Left renal pelvis (tissue), 4 donors: ENCODE measurements at regions not wholly inside any gene's neighbourhood (a gene's known extent, or its start where the extent isn't known, plus 50 kb on each side); places are given as distances from the start of the nearest gene placed in this dataset.

Experiments used
- DNase-seq, 4 donors: peaks; one replicate each; pipeline ENCODE4 v3.0.0-alpha.2; 2013; ENCODE audit warnings: low read depth in 4 of 4, low spot score in 3 of 4

DNA sequence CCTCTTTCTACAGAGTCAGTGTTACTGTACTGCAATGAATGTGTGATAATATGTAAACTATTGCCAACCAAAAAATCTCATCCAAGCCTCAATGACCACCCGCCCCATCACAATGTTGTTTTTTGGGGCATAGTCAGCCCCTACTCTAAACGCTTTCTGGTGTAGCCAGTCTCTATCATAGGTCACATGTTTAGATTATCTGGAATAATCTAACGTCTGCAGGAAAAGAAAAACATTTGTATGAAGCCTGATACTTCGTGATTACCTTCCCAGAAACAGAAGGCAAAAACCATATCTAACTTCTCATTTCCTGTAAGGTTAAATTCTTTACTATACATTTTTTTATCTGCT lies 1331.8 kb upstream of the GBE1 start:
- no peak for DNase-seq

DNA sequence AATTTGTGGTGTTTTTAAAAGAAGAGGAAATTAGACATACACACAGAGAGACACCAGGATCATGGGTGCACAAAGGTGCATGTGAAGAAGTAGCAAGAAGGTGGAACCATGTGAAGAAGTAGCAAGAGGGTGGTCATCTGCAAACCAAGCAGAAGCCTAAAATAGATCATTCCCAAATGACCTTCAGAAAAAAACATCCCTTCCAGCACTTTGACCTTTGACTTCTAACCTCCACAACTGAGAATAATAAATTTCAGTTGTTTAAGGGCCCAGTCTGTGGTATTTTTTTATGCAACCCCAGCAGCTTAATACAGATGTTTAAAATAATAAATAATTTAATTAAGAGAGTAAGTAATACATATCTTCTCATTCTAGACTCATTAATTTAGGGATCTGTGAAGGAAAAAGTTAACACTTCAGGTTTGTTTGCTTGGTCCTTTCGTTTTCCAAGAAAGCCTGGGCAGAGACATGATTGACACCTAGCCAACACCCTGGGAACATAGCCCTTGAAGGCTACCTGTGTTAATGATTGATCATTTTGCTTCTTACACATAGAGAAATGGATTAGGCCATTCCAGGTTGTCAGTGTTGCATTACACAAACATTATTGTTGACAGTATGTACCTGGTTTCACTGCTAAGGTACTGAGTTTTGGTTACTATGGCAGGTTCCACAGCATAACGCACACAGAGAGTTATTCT lies 1331.2 kb upstream of the GBE1 start:
- DNase-seq, result no peak

DNA sequence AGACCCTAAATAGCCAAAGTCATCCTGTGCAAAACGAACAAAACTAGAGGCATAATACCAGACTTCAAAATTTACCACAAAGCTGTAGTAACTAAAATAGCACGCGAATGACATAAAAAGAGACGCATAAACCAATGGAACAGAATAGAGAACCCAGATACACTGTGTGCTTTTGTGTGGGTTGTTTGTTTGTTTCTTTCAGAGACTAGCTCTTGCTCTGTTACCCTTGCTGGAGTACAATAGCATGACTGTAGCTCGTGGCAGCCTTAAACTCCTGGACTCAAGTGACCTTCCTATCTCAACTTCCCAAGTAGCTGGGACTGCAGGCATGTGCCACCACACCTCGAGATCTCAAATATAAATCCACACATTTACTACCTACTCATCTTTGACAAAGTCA lies 1314.6 kb upstream of the GBE1 start:
- DNase-seq, result no peak

DNA sequence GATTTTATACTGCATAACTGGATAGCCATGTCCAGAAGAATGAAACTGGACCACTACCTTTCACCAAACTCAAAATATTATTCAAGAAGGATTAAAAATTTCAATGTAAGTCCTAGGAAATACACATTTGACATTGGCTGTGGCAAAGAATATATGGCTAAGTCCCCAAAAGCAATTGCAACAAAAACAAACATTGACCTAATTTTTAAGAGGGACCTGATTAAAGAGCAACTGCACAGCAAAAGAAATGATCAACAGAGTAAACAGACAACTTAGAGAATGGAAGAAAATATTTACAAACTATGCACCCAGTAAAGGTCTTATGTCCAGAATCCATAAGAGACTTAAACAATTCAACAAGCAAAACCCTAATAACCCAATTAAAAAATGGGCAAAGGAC lies 1313.0 kb upstream of the GBE1 start:
- DNase-seq, result no peak

DNA sequence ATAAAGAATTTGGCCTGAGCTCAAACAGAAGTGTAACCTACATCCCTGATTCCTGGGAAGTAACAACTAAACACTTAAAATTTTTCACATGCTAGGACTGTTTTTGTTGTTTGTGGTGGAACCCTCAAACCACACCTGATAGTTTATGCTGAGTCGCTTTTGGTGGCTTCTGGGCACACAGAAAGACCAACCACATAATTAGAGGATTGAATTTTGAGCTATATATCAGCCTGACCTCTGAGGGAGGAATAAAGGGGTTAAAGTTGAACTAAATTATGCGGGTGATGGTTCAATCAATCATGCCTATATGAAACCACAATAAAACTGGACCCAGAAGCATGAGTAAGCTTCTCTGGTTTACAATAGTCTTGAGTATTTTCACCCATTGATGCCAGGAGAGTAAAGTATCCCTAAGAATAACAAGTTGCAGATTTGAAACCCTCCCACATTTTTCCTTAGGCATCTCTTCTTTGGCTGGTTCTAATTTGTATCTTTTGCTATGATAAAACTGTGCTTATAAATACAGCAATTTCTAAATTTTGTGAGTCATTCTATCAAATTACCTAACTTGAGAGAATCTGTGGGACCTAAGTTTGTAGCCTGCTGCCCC lies 1304.5 kb upstream of the GBE1 start:
- DNase-seq, result no peak

DNA sequence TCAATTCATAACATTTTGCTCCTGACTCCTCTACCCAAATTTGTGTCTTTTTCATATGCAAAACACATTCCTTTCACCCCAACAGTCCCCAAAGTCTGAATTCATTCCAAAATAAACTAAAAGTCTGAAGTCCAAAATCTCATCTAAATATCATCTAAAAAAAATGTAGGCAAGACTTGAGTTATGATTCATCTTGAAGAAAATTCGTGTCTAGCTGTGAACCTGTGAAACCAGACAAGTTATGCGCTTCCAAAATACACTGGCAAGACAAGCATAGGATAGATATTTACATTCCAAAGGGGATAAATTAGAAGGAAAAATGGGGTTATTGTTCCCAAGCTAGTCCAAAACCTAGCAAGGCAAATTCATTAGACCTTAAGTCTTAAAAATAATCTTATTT lies 1302.0 kb upstream of the GBE1 start:
- no peak for DNase-seq

DNA sequence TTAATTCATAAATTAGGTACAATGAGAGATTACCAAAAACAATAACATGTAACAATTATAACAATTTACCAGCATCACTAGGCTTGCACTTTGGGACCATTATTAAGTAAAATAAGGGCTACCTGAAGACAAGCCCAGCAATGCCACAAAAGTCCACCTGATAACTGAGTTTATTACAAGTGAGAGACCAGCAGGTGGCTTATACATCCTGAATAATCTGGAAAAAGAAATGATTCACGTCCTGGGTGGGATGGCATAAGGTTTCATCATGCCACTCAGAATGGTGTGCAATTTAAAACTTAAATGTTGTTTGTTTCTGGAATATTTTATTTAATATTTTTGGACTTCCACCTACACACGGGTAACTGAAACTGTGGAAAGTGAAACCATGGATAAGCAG lies 1287.1 kb upstream of the GBE1 start:
- no peak for DNase-seq

DNA sequence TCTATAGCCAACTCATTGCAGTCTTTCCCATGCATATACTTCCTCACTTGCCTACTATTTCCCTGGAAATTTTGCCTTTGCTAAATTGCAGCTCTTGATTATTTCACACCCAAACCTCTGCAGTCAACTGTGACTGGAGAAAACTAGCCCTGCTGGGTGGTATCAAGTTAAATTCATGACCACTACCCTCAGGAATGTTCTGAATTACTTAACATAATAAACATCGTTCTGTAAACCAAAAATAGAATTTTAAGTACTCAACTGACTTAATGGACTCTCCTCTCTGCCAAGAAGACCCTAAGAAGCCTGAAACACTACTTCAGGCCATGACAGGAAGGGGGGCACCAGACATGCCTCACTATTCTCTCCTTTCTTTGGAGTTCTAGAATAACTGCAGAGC lies 1278.0 kb upstream of the GBE1 start:
- DNase-seq, result no peak

DNA sequence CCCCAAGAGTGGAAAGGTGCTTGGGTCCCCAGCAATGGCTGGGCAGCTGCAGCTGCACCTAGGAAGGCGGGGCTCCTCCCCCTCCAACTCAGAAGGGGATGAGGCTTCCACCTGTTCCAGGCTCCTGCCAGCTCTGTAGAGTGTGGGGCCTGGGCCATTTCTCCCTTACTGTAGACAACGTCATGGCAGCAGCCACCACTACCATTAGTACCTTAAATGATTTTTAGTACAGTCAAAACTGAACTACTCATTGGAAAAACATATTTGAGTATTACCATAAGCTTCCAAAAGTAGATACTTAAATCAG lies 1274.2 kb upstream of the GBE1 start:
- no peak for DNase-seq

DNA sequence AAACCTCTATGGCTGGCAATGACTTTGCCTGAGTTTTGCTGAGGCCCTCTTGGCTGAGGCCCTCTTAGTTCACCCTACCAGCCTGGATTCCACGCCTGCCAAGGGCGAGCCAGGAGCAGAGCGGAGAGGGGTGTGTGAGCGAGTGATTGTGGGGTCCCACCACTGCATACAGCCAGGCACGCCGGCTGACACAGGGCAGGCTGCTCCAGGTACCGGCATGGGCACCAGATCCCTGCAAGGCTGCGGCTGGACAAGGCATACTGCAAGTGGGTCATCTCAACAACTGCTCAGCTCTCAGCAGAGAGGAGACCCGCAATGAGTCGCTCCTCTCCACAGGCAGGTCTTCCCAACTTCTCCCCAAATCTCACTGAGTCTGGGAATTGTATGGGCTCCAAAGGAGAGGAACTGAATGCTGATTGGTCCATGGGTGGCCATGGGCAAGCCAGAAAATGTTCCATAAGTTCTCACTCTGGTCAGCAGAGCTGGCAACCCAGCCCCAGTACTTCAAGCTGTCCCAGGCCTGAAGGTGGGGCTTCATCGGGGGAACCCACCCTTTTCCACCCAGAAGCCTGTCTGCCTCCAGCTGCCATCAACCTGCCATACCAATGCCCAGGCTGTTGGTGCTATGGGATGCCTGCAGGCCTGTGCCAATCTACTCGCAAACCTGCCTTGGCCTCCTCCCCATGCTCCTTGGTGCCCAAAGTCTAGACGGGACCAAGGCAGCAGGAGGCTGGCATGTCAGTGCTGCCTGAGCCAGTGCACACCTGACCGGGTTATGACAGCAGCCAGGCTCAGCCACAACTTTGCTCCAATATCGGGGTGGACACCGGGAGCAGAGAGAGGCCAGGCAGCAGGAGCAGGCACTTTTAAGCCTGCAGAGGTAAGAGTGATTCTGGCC lies 1273.6 kb upstream of the GBE1 start:
- DNase-seq, result no peak

DNA sequence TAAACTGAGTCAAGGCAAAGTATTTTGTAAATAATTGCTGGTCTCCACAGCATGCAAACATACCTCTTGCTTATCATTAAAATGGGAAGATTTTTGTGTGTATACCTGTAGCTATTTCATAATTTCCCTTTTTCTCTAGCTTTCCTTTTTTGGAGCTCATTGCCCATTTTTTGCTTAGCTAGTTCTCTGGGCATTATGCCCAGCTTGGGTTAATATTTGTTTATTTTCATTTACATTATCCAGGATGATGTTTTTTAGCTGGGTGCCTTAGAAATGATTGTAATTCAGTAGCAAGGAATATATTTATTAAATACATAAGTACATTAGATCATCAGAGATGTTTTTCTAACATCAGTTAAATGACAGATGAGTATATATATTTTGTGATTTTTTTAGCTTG lies 1271.7 kb upstream of the GBE1 start:
- DNase-seq, result no peak

DNA sequence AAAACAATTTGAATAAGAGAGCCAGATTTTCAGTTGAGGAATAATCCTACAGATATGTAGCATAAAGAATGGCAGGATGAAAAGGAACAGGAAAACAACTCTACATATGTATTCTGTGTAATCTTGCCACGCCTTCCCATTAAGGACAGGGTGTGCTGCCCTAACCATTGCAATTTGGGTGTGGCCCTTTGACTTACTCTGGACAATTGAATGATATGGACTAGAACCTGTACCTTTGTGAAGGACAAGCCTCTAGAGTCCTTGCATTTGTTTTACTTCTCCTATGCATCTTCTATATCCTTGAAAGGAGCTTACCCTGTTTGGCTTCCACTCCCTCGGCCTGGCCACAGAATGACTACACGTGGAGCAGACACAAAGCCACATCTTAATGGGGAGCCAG lies 1261.6 kb upstream of the GBE1 start:
- DNase-seq, result no peak

DNA sequence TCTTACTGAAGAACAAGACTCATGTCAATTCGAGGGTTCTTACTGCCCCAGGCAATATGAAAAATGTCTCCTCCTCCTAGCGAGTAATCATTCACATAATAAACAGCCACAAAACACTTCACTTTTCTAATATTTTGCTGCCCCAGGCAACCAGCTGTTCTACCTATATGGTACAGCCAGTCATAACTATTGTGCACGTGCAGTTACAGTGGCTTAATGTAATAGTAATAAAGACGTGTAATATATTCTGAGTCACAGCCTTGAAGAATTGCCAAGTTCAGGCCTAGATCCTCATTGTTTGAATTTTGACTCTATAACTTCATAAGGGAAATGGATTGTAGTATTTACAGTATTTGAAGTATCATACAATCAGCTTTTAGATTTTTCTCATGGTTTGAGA lies 1250.0 kb upstream of the GBE1 start:
- DNase-seq, result no peak

DNA sequence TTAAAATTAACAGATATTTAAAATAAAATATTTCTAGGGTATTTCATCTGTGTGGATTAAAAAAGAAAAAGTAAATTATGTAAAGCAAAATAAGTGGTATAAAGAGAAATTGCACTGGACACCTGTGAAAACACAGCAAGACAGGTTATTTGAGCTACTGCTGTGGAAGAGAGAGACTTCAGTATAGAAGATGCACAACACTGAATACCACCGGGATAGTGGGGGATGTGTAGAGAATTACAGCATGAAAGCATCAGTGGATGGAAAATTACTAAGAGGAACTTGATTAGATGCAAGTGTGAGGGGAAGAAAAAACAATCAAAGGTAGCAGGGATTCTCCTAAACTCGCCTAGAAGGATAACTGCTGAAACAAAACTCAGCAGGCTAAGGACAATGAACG lies 1242.5 kb upstream of the GBE1 start:
- no peak for DNase-seq

DNA sequence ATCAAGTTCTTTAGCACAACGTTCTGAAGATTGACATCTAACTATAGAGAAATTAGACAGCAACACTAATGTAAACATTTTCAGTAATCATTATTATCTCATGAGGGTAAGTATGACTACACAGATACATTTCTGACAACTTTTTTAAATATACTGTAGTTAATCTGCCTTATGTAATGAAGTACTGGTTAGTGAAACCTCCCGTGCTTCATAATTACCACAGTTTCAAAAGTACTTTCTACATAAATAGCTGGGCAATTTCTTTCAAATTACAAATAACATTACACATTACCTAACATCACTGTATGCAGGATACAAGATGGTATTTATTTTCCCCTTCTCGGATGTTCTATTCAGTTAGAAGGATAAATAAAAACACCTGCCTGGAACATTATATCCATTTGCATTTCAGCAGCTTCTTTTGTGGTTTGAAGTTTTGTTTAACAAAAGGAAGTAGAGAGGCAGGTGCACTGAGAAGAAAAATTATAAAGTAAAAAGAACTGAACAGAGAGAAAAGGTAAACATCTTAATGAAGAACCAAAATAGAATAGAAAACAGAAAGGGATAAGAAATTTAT lies 1241.5 kb upstream of the GBE1 start:
- DNase-seq, result no peak

DNA sequence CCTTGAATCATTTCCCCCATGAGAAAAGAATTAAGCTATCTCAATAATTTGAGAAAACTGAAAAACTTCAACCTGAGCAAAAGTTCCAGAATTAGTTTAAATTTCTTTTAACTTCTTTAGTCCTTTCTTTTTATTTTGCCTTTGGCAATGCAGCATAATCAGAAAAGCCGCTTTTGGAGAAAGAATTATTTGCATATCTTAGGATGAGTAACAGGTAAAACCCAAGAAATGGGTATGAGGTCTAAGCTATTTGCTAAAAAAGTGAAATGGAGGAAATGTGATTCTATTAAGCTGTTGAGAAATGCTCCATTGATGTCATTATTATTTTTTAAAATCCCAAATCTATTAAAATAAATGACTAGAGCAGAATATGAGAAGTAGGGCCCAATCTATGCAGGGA lies 1238.3 kb upstream of the GBE1 start:
- DNase-seq, result no peak

DNA sequence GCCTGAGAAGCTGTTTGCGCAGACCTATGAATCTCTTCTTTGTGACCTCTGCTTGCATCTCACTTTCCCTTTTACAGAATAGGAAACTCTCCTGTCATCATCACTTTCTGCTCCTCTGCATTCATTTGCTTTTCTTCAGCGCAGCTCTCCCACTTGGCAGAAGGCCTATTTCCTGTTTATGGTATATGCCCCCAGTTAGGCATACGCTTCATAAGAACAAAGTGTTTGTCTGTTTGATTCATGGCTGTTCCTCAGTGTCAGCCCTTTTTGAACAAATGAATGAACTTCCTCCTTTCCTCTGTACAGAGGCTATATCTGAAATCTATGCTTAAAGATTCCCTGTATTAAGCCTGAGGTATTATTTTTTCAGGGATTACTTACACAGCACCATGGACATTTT lies 1216.9 kb upstream of the GBE1 start:
- DNase-seq, result no peak

DNA sequence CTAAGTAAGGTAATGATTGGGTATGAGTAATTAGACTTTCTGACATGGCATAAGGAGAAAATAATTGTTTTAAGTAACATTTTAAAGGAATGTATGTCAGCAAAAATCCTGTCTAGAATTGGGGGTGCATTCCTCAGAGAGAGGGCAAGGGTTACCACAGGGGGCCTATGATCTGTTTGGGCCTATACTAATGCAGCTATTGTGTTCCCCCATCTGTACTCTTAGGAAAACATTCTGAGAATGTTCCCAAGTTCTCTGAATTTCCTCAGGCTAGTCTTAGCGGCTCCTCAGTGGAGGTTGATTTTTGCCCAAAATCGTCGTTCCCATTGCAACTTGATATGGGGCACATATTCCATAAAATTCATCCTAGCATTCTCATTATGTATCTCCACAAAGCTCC lies 1216.4 kb upstream of the GBE1 start:
- no peak for DNase-seq

DNA sequence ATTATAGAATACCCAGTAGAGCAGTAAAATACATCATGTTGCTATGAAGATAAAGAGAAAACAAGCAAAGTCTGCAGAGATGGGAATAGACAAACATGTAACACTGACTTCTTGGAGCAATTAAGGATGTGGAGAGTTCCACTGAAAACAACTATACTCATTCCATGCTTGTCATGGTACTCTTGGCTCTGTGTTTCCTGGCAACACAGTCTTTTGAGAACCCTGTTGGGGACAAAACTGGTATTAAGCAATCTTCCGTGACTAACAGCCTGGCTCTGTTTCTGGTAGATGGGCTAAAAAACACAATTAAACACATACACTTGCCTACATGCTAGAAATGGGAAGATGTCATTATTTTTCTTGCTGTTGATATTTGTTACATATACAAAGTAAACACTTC lies 1212.3 kb upstream of the GBE1 start:
- no peak for DNase-seq

DNA sequence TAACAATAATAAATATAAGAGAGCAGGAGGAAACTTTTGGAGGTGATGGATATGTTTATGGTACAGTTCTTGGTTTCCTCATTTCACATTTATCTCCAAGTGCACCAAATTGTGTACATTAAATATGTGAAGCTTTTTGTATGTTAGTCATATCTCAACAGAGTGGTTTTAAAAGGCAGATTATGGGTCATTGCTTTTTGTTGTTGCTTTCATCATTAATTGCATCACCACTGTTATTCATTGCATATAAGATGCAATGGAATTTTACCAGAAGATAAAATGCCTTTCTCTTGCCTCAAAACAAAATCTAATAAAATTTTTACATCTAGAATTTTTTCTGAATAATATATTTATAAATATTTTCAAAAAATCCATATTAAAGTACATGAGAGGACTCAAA lies 1198.9 kb upstream of the GBE1 start:
- no peak for DNase-seq

DNA sequence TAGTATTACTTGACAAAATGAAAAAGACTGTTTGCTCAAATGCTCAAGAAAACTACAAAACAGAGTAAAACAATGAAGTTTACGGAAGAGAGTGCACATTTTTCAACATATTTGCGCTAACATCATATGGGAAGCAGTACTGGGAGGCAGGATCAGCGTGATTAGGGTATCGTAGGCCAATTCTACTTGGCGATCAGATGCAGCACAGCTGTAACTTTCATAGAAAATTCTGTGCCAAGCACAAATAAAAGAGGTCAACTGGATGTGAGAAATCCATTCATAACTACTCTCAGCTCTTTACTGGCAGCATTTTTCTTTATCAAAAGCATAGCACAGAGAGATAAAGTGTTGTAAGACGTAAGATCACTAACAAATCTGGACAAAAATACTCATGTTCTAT lies 1196.3 kb upstream of the GBE1 start:
- DNase-seq, result no peak

DNA sequence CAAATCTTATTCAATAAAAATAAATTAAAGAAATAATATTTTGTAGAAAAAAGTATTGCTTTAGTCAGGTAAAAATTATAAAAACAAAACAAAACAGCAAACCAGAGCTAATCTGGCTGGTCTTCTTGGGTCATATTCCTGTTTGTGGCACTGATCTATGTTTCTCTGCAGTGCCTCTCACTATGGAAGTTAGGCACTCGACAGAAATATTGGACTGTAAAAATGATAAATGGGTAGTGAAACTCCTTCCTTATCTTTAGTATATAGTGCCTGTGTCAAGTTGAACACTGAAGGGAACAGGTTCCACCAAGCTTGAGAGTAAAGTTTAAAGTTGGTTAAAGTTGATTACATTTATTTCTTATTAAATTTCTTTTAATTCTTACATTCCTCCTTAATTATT lies 1195.6 kb upstream of the GBE1 start:
- DNase-seq, result no peak
